Glutamatergic neuron (in vitro differentiated cells): ENCODE measurements at regions not wholly inside any gene's neighbourhood (a gene's known extent, or its start where the extent isn't known, plus 50 kb on each side); places are given as distances from the start of the nearest gene placed in this dataset.

Experiments
- DNase-seq: peaks from one replicate; pipeline ENCODE4 v3.0.0; 2022
- H3K27ac Mint-ChIP-seq: one replicate; pipeline ENCODE4 v1.8.0; 2020; ENCODE audit warnings: mild to moderate bottlenecking, mixed read lengths, inconsistent platforms; ENCODE audit not compliant: unreplicated experiment
- H3K27me3 Mint-ChIP-seq: one replicate; pipeline ENCODE4 v1.8.0; 2020; ENCODE audit warnings: mild to moderate bottlenecking, moderate library complexity, mixed read lengths, inconsistent platforms; ENCODE audit not compliant: unreplicated experiment
- H3K36me3 Mint-ChIP-seq: one replicate; pipeline ENCODE4 v1.8.0; 2020; ENCODE audit warnings: mild to moderate bottlenecking, mixed read lengths, inconsistent platforms; ENCODE audit not compliant: unreplicated experiment
- H3K4me1 Mint-ChIP-seq: one replicate; pipeline ENCODE4 v1.8.0; 2020; ENCODE audit warnings: mild to moderate bottlenecking, low read depth, mixed read lengths, inconsistent platforms; ENCODE audit not compliant: unreplicated experiment
- H3K4me3 Mint-ChIP-seq: one replicate; pipeline ENCODE4 v1.8.0; 2020; ENCODE audit warnings: mild to moderate bottlenecking, mixed read lengths, inconsistent platforms; ENCODE audit not compliant: unreplicated experiment
- H3K9me3 Mint-ChIP-seq: one replicate; pipeline ENCODE4 v1.8.0; 2020; ENCODE audit warnings: mild to moderate bottlenecking, moderate library complexity, mixed read lengths, inconsistent platforms; ENCODE audit not compliant: unreplicated experiment
- CTCF ChIP-seq: fragments of 200-600 bp; sonication (generic); IDR thresholded peaks from one replicate; pipeline ENCODE4 v1.5.0; 2021; ENCODE audit not compliant: partially characterized antibody, unreplicated experiment

- H3K9me3 Mint-ChIP-seq, result no peaks in the 10 kb centered on the region
- no peaks in the 10 kb centered on the region for H3K36me3 Mint-ChIP-seq
- DNase-seq, result no peak
- H3K27me3 Mint-ChIP-seq, result no peaks in the 10 kb centered on the region
- TF ChIP-seq CTCF, result no peak
- H3K4me3 Mint-ChIP-seq, result no peak overlapping the region
- H3K4me1 Mint-ChIP-seq, result no peaks in the 10 kb centered on the region
- H3K27ac Mint-ChIP-seq, result no peak overlapping the region
These were observed 132.0 kb upstream of the KCNJ16 start for GRCh38 chr17:69943058-69943457.

- H3K36me3 Mint-ChIP-seq, result no peaks in the 10 kb centered on the region
- no peak for DNase-seq
- H3K4me1 Mint-ChIP-seq, result no peaks in the 10 kb centered on the region
- no peaks in the 10 kb centered on the region for H3K27me3 Mint-ChIP-seq
- H3K4me3 Mint-ChIP-seq, result no peak overlapping the region
- no peak for TF ChIP-seq CTCF
- no peaks in the 10 kb centered on the region for H3K9me3 Mint-ChIP-seq
- H3K27ac Mint-ChIP-seq, result no peak overlapping the region
These were observed 130.6 kb upstream of the KCNJ16 start for GRCh38 chr17:69944406-69944805.

- Mint-ChIP-seq H3K4me1 (no peaks in the 10 kb centered on the region), H3K9me3 (no peaks in the 10 kb centered on the region), H3K27me3 (no peaks in the 10 kb centered on the region), H3K4me3 (no peak overlapping the region), H3K36me3 (no peaks in the 10 kb centered on the region), H3K27ac (no peak overlapping the region)
- no peak for DNase-seq
- no peak for TF ChIP-seq CTCF
These were observed 129.3 kb upstream of the KCNJ16 start for GRCh38 chr17:69945698-69946185.

DNA sequence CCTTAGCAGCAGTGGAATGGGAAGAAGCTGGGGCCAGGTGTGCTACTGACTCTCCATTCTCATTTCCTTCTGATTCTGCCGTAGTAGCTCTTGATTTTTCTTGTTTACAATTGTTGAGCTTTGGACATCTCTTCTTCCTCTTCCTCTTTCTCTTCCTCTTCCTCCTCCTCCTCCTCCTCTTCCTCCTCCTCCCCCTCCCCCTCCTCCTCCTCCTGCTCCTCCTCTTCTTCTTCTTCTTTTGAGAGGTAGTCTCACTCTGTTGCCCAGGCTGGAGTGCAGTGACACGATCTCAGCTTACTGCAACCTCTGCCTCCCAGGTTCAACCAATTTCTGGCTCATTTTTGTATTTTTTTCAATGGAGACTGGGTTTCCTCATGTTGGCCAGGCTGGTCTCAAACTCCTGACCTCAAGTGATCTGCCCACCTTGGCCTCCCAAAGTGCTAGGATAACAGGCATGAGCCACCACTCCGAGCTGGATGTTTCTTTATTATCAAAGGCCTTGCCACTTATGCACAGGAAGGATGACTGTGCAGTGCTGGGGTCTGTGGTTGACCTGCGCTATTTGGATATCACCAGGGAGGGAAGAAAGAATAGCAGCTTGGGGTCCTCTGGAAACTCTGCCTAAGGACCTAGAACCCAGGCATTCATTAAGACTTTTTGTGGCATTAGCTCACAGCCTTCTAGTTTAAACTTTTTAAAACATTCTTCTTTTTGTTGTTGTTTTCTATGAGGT, 127.8 kb upstream of the KCNJ16 start:
- Mint-ChIP-seq H3K4me1 (no peaks in the 10 kb centered on the region), H3K4me3 (no peak overlapping the region), H3K27ac (no peak overlapping the region), H3K27me3 (no peaks in the 10 kb centered on the region), H3K36me3 (no peaks in the 10 kb centered on the region), H3K9me3 (no peaks in the 10 kb centered on the region)
- TF ChIP-seq CTCF, result no peak
- no peak for DNase-seq

DNA sequence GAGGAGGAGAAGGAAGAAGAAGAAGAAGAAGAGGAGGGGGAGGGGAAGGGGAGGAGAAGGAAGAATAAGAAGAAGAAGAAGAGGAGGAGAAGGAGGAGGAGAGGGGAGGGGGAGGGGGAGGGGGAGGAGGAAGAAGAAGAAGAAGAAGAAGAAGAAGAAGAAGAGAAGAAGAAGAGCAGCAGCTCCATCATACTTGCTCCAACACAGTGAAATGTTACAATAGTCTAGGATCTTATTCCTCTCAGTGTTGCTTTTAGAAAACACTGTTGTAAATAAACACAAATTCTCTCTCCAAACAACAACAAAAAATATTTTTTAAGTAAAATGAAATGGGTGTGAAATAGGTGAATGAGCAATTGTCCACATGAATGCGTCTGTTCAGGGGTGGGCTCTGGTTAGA, 126.6 kb upstream of the KCNJ16 start:
- no peak for DNase-seq
- Mint-ChIP-seq H3K4me3 (no peak overlapping the region), H3K27me3 (no peaks in the 10 kb centered on the region), H3K9me3 (no peaks in the 10 kb centered on the region), H3K36me3 (no peaks in the 10 kb centered on the region), H3K4me1 (no peaks in the 10 kb centered on the region), H3K27ac (no peak overlapping the region)
- TF ChIP-seq CTCF, result no peak
